OCI-LY7 (cell line): ENCODE measurements at regions not wholly inside any gene's neighbourhood (a gene's known extent, or its start where the extent isn't known, plus 50 kb on each side); places are given as distances from the start of the nearest gene placed in this dataset.

Experiments
- CTCF ChIP-seq: fragments of 200-600 bp; sonication (generic); conservative IDR thresholded peaks from 2 replicates; pipeline ENCODE4 v1.5.1; 2014; ENCODE audit warnings: mild to moderate bottlenecking, antibody characterized with exemption, low read length, moderate library complexity, mixed read lengths
- EZH2phosphoT487 ChIP-seq: fragments of 200-600 bp; sonication (generic); IDR thresholded peaks from 2 replicates; pipeline ENCODE4 v1.6.1; 2018; ENCODE audit warnings: low read depth, borderline replicate concordance, mild to moderate bottlenecking, mixed run types, antibody characterized with exemption, low read length, moderate library complexity, mixed read lengths

GRCh38 chr1:175823406-175823805, 80.0 kb upstream of the TNR start:
- TF ChIP-seq CTCF (no peak), EZH2phosphoT487 (no peak)
